ENCODE measurements at regions not wholly inside any gene's neighbourhood (a gene's known extent, or its start where the extent isn't known, plus 50 kb on each side); places are given as distances from the start of the nearest gene placed in this dataset.
"Not testable (repeated sequence)": the region's sequence is repeated elsewhere in the genome, so short reads cannot be mapped to it uniquely, and the experiment has no call there.

- no peak for DNase-seq
- no peaks in the 10 kb centered on the region for H3K9me3 ChIP-seq
- no peak overlapping the region for H3K4me3 ChIP-seq
- H3K36me3 ChIP-seq: no peaks in the 10 kb centered on the region
- H3K27me3 ChIP-seq: no peaks in the 10 kb centered on the region
Observed at GRCh38 chr11:89545691-89546090, 54.5 kb upstream of the NOX4 start.

GRCh38 chr11:89555781-89556180 lies 64.6 kb upstream of the NOX4 start:
- not testable (repeated sequence) for DNase-seq, H3K27me3 ChIP-seq, H3K36me3 ChIP-seq, H3K4me3 ChIP-seq, H3K9me3 ChIP-seq

- not testable (repeated sequence) for H3K36me3 ChIP-seq, DNase-seq, H3K4me3 ChIP-seq, H3K27me3 ChIP-seq, H3K9me3 ChIP-seq
Observed at GRCh38 chr11:89556731-89557707, 65.8 kb upstream of the NOX4 start.

DNA sequence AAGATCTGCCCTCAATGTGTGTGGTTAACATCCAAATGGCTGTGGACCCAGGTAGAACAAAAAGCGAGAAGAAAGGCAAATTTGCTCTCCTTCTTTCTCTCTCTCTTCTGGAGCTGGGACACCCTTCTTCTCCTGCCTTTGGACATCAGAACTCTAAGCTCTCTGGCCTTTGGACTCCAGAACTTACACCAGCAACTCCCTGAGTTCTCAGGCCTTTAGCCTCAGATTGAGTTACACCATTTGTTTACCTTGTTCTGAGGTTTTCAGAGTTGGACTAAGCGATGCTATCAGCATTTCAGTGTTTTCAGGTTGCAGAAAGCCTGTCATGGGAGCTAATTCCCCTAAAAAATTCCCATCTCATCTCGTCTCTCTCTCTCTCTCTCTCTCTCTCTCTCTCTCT lies 69.4 kb upstream of the NOX4 start:
- H3K9me3 ChIP-seq, H3K4me3 ChIP-seq, DNase-seq, H3K27me3 ChIP-seq, H3K36me3 ChIP-seq: not testable (repeated sequence)

GRCh38 chr11:89562731-89563130 lies 71.6 kb upstream of the NOX4 start:
- not testable (repeated sequence) for H3K9me3 ChIP-seq, H3K4me3 ChIP-seq, DNase-seq, H3K27me3 ChIP-seq, H3K36me3 ChIP-seq

GRCh38 chr11:89566972-89567371 lies 75.8 kb upstream of the NOX4 start:
- no peaks in the 10 kb centered on the region for H3K9me3 ChIP-seq
- H3K36me3 ChIP-seq: no peaks in the 10 kb centered on the region
- no peaks in the 10 kb centered on the region for H3K27me3 ChIP-seq
- no peak overlapping the region for H3K4me3 ChIP-seq
- DNase-seq: no peak

GRCh38 chr11:89569387-89569786 lies 78.2 kb upstream of the NOX4 start:
- not testable (repeated sequence) for DNase-seq, H3K27me3 ChIP-seq, H3K4me3 ChIP-seq, H3K9me3 ChIP-seq, H3K36me3 ChIP-seq

DNA sequence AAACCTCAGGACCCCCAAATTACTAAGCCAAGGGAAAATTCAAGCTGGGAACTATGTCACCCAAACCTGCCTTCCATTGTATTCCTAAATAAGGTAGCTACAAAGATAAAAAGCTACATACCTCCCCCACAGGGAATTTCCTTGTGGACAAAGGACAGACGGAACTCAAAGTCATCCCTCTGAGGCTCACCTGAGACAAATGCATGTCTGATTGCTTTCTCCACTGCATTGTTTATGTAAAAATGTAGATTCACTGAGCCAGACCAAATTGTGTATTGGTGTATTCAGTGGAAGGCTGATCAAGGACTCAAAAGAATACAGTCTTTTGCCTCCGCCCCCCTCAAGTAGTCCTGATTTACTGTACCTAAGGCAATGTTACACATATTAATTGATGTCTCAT lies 80.5 kb upstream of the NOX4 start:
- not testable (repeated sequence) for DNase-seq, H3K9me3 ChIP-seq, H3K36me3 ChIP-seq, H3K4me3 ChIP-seq, H3K27me3 ChIP-seq

- not testable (repeated sequence) for H3K4me3 ChIP-seq, H3K27me3 ChIP-seq, DNase-seq, H3K36me3 ChIP-seq, H3K9me3 ChIP-seq
Observed at GRCh38 chr11:89575846-89576245, 84.7 kb upstream of the NOX4 start.

GRCh38 chr11:89577428-89577827 lies 86.3 kb upstream of the NOX4 start:
- H3K4me3 ChIP-seq, H3K36me3 ChIP-seq, DNase-seq, H3K9me3 ChIP-seq, H3K27me3 ChIP-seq: not testable (repeated sequence)

DNA sequence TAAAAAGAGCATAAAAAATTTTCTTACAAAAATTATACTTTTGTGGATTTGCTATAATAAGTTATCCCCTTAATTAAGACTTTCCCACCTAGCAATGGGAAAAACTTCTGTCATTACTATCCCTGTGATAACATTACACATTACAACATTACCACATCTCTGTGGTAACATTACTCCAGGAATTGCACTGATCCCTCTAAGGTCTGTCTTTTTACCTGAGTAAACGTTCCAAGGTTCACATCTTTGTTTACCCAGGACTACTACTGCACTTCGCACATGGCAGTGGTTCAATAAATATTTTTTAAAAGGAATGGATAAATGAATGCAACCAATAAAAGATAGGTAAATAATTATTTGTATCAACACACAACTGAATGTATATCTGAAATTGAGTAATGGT lies 92.4 kb upstream of the NOX4 start:
- H3K36me3 ChIP-seq: no peaks in the 10 kb centered on the region
- H3K4me3 ChIP-seq: no peak overlapping the region
- H3K27me3 ChIP-seq: no peaks in the 10 kb centered on the region
- H3K9me3 ChIP-seq: no peaks in the 10 kb centered on the region
- no peak for DNase-seq

GRCh38 chr11:89585046-89585445 lies 93.9 kb upstream of the NOX4 start:
- H3K36me3 ChIP-seq, H3K27me3 ChIP-seq, DNase-seq, H3K4me3 ChIP-seq, H3K9me3 ChIP-seq: not testable (repeated sequence)

DNA sequence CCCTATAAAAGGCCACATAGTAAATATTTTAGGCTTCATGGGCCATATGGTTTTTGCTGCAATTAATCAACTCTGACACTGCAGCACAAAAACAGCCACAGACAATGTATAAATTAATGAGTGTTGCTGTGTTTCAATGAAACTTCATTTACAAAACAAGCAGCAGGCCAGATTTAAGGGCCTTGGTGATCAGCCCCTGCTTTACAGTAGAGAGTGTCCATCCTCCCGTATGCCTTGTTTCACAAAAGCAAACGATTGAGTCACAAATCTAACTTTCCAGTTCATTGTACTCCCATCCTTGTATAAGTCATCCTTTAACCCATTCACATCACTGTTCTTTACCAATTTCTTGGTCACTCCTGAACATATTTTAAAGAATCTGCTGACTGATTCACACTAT lies 94.3 kb upstream of the NOX4 start:
- not testable (repeated sequence) for H3K4me3 ChIP-seq, DNase-seq, H3K36me3 ChIP-seq, H3K27me3 ChIP-seq, H3K9me3 ChIP-seq

DNA sequence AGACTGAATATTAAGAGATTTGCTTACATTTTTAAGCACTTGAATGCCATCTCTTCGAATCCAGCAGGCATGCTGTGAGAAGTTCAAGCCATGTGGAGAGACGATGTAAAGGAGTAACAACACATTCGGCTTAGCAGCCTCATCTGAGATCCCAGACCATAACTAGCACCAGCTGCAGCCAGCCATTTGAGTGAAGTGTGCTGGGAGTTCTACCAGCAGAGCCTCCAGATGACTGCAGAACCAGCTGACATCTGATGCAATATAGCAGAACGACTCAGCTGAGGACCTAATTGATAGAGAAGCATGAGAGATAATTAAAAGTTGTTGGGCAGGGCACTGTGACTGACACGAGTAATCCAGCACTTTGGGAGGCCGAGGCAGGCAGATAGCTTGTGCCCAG lies 98.2 kb upstream of the NOX4 start:
- DNase-seq, H3K9me3 ChIP-seq, H3K4me3 ChIP-seq, H3K27me3 ChIP-seq, H3K36me3 ChIP-seq: not testable (repeated sequence)

GRCh38 chr11:89590008-89590632 lies 98.9 kb upstream of the NOX4 start:
- H3K27me3 ChIP-seq, H3K9me3 ChIP-seq, H3K36me3 ChIP-seq, DNase-seq, H3K4me3 ChIP-seq: not testable (repeated sequence)

DNA sequence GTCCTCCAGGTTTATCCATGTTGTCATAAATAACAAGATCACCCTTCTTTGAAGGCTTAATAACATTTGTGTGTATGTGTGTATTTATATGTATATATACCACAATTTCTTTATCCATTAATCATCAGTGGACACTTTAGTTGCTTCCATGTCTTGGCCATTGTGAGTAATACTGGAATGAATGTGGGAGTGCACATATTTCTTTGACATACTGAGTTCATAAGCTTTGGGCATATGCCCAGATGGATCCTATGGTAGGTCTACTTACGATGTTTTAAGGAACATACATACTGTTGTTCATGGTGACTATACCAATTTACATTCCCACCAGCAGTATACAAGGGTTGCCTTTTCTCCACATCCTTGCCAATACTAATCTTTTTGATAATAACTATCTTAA lies 108.8 kb upstream of the TRIM77 start:
- H3K36me3 ChIP-seq, H3K27me3 ChIP-seq, H3K4me3 ChIP-seq, H3K9me3 ChIP-seq, DNase-seq: not testable (repeated sequence)

GRCh38 chr11:89604281-89604680 lies 105.8 kb upstream of the TRIM77 start:
- H3K36me3 ChIP-seq: no peaks in the 10 kb centered on the region
- DNase-seq: no peak
- no peaks in the 10 kb centered on the region; the same call in 1 of the 2 replicates for H3K9me3 ChIP-seq
- H3K27me3 ChIP-seq: no peaks in the 10 kb centered on the region
- no peak overlapping the region for H3K4me3 ChIP-seq

GRCh38 chr11:89606845-89607244 lies 103.3 kb upstream of the TRIM77 start:
- not testable (repeated sequence) for DNase-seq, H3K9me3 ChIP-seq, H3K27me3 ChIP-seq, H3K36me3 ChIP-seq, H3K4me3 ChIP-seq

Data from MG63 (cell line).